IPS-15b (cell line): ENCODE measurements at regions not wholly inside any gene's neighbourhood (a gene's known extent, or its start where the extent isn't known, plus 50 kb on each side); places are given as distances from the start of the nearest gene placed in this dataset.
A peak's percentile ranks its signal among the peaks of the same experiment; 100 is the strongest.

Experiments
- H3K27me3 ChIP-seq: one replicate; pipeline ENCODE4 v1.6.1; 2013; ENCODE audit warnings: low read length; ENCODE audit not compliant: control insufficient read depth, insufficient read depth
- H3K36me3 ChIP-seq: one replicate; pipeline ENCODE4 v1.6.1; 2013; ENCODE audit warnings: low read length; ENCODE audit not compliant: control insufficient read depth, insufficient read depth
- H3K4me1 ChIP-seq: one replicate; pipeline ENCODE4 v1.6.1; 2013; ENCODE audit warnings: mild to moderate bottlenecking, low read length; ENCODE audit not compliant: control insufficient read depth, insufficient read depth
- H3K4me3 ChIP-seq: one replicate; pipeline ENCODE4 v1.5.1; 2013; ENCODE audit warnings: low read depth, low read length
- H3K9ac ChIP-seq: one replicate; pipeline ENCODE4 v1.6.1; 2013; ENCODE audit warnings: low read depth, mild to moderate bottlenecking, low read length
- H3K9me3 ChIP-seq: one replicate; pipeline ENCODE4 v1.6.1; 2013; ENCODE audit warnings: mild to moderate bottlenecking, low read length; ENCODE audit not compliant: control insufficient read depth, insufficient read depth

GRCh38 chr19:32208060-32208459 is 137.3 kb upstream of the ZNF507 start:
- no peaks in the 10 kb centered on the region for H3K27me3 ChIP-seq

GRCh38 chr19:32219392-32219791 is 126.0 kb upstream of the ZNF507 start:
- H3K4me1 ChIP-seq, result no peaks in the 10 kb centered on the region
- H3K36me3 ChIP-seq, result no peaks in the 10 kb centered on the region
- peaks cover 19% of the 10 kb centered on the region for H3K27me3 ChIP-seq
- no peak overlapping the region for H3K9ac ChIP-seq
- no peaks in the 10 kb centered on the region for H3K9me3 ChIP-seq
- H3K4me3 ChIP-seq, result no peak overlapping the region

More at GRCh38 chr19:32208060-32208459, 137.3 kb upstream of the ZNF507 start:
- Histone ChIP-seq H3K9ac (no peak overlapping the region), H3K9me3 (no peaks in the 10 kb centered on the region), H3K4me3 (no peak overlapping the region), H3K4me1 (no peaks in the 10 kb centered on the region), H3K36me3 (no peaks in the 10 kb centered on the region)

GRCh38 chr19:32219881-32220472 is 125.4 kb upstream of the ZNF507 start:
- Histone ChIP-seq H3K4me1 (no peaks in the 10 kb centered on the region), H3K4me3 (no peak overlapping the region), H3K9ac (no peak overlapping the region), H3K36me3 (no peaks in the 10 kb centered on the region), H3K9me3 (no peaks in the 10 kb centered on the region), H3K27me3 (peaks cover 23% of the 10 kb centered on the region)

- Histone ChIP-seq H3K36me3 (no peaks in the 10 kb centered on the region), H3K27me3 (peaks cover 25% of the 10 kb centered on the region), H3K9ac (no peak overlapping the region), H3K4me3 (no peak overlapping the region), H3K9me3 (no peaks in the 10 kb centered on the region), H3K4me1 (no peaks in the 10 kb centered on the region)
Measured at GRCh38 chr19:32220951-32221350, 124.5 kb upstream of the ZNF507 start.

- Histone ChIP-seq H3K4me1 (no peaks in the 10 kb centered on the region), H3K9me3 (no peaks in the 10 kb centered on the region), H3K36me3 (no peaks in the 10 kb centered on the region), H3K27me3 (peaks cover 25% of the 10 kb centered on the region), H3K9ac (no peak overlapping the region), H3K4me3 (no peak overlapping the region)
Measured at GRCh38 chr19:32222556-32222955, 122.9 kb upstream of the ZNF507 start.

- no peak overlapping the region for H3K9ac ChIP-seq
- peaks cover 25% of the 10 kb centered on the region for H3K27me3 ChIP-seq
- H3K36me3 ChIP-seq, result no peaks in the 10 kb centered on the region
- no peaks in the 10 kb centered on the region for H3K9me3 ChIP-seq
- H3K4me3 ChIP-seq, result no peak overlapping the region
- H3K4me1 ChIP-seq, result no peaks in the 10 kb centered on the region
Measured at GRCh38 chr19:32223106-32223505, 122.3 kb upstream of the ZNF507 start.

- no peaks in the 10 kb centered on the region for H3K4me1 ChIP-seq
- no peak overlapping the region for H3K9ac ChIP-seq
- H3K27me3 ChIP-seq, result peaks cover 25% of the 10 kb centered on the region
- H3K9me3 ChIP-seq, result no peaks in the 10 kb centered on the region
- peak overlapping the region; percentile 55 for H3K4me3 ChIP-seq
- H3K36me3 ChIP-seq, result no peaks in the 10 kb centered on the region
Measured at GRCh38 chr19:32223595-32224370, 121.6 kb upstream of the ZNF507 start.

- Histone ChIP-seq H3K36me3 (no peaks in the 10 kb centered on the region), H3K4me1 (no peaks in the 10 kb centered on the region), H3K9ac (no peak overlapping the region), H3K27me3 (peaks cover 25% of the 10 kb centered on the region), H3K9me3 (no peaks in the 10 kb centered on the region), H3K4me3 (peak overlapping the region; percentile 55)
Measured at GRCh38 chr19:32224371-32225244, 120.8 kb upstream of the ZNF507 start.

- Histone ChIP-seq H3K9ac (no peak overlapping the region), H3K27me3 (peaks cover 20% of the 10 kb centered on the region), H3K4me3 (no peak overlapping the region), H3K4me1 (no peaks in the 10 kb centered on the region), H3K36me3 (no peaks in the 10 kb centered on the region), H3K9me3 (no peaks in the 10 kb centered on the region)
Measured at GRCh38 chr19:32227561-32228165, 117.7 kb upstream of the ZNF507 start.

GRCh38 chr19:32230441-32230840 is 115.0 kb upstream of the ZNF507 start:
- Histone ChIP-seq H3K27me3 (peaks cover 2% of the 10 kb centered on the region), H3K4me1 (no peaks in the 10 kb centered on the region), H3K36me3 (no peaks in the 10 kb centered on the region), H3K9ac (no peak overlapping the region), H3K4me3 (no peak overlapping the region), H3K9me3 (no peaks in the 10 kb centered on the region)

GRCh38 chr19:32231020-32231419 is 114.4 kb upstream of the ZNF507 start:
- no peaks in the 10 kb centered on the region for H3K9me3 ChIP-seq
- H3K4me1 ChIP-seq, result no peaks in the 10 kb centered on the region
- no peak overlapping the region for H3K4me3 ChIP-seq
- H3K27me3 ChIP-seq, result no peaks in the 10 kb centered on the region
- H3K36me3 ChIP-seq, result no peaks in the 10 kb centered on the region
- no peak overlapping the region for H3K9ac ChIP-seq
